ENCODE measurements at regions not wholly inside any gene's neighbourhood (a gene's known extent, or its start where the extent isn't known, plus 50 kb on each side); places are given as distances from the start of the nearest gene placed in this dataset.

DNA sequence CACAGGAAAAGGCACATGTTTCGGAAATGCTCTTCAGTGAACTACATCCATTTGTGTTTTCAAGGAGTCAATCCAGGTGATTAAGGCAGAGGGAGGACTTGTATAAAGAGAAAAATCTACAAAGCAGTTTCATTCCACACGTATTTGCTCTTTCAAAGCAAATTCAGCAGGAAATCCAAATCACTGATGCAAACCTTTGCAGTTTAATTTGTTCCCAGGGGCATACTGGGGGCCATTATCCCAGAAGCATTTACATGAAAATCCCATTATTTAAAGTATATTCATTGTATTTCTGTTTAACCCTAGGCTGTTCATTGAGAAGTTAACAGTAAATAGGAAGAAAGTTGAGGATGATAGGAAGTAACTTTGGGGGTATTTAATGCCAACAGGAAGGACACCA, 147.9 kb downstream of the PMP22 start:
- Histone ChIP-seq H3K9ac (ENCODE audit: low read length) (no peak overlapping the region), H3K9me2 (ENCODE audit: insufficient read depth) (no peaks in the 10 kb centered on the region), H3K9me3 (ENCODE audit: control insufficient read depth in 1 of 2, insufficient read depth in 1 of 2, low read depth in 1 of 2, low read length in 2 of 2) (no peaks in the 10 kb centered on the region; a peak in 1 of 4 replicates), H3K27ac (ENCODE audit: low read depth, low read length) (no peak overlapping the region), H3K27me3 (ENCODE audit: insufficient read depth, low read length) (peaks cover 42% of the 10 kb centered on the region), H3K36me3 (ENCODE audit: control insufficient read depth in 1 of 2, insufficient read depth in 2 of 2, low read length in 2 of 2) (no peaks in the 10 kb centered on the region), H2AFZ (ENCODE audit: low read depth, low read length, poor library complexity, severe bottlenecking) (no peak overlapping the region), H3K79me2 (ENCODE audit: insufficient read depth, low read length) (no peaks in the 10 kb centered on the region), H3K4me1 (ENCODE audit: control insufficient read depth in 1 of 2, insufficient read depth in 2 of 2, low read length in 2 of 2) (no peaks in the 10 kb centered on the region), H3K4me3 (replicated peaks in 1 of 2; ENCODE audit: low read depth in 1 of 2, low read length in 2 of 2) (no peak overlapping the region), H4K20me1 (ENCODE audit: insufficient read depth) (no peaks in the 10 kb centered on the region), H3K4me2 (ENCODE audit: low read length) (no peak overlapping the region)
- ChIA-PET CTCF (no interaction called here), RAD21 (ENCODE audit: low non-redundant PET in 1 of 2, low total read pairs in 2 of 2, uncharacterized antibody in 2 of 2, unreplicated experiment in 2 of 2) (no interaction called here), POLR2A (no interaction called here)
- intact Hi-C loops (cut with micrococcal nuclease): no loop called here
- ATAC-seq: no peak
- no TSS peak for BruUV-seq (replicated peaks)
- TF ChIP-seq, protein P1, sequence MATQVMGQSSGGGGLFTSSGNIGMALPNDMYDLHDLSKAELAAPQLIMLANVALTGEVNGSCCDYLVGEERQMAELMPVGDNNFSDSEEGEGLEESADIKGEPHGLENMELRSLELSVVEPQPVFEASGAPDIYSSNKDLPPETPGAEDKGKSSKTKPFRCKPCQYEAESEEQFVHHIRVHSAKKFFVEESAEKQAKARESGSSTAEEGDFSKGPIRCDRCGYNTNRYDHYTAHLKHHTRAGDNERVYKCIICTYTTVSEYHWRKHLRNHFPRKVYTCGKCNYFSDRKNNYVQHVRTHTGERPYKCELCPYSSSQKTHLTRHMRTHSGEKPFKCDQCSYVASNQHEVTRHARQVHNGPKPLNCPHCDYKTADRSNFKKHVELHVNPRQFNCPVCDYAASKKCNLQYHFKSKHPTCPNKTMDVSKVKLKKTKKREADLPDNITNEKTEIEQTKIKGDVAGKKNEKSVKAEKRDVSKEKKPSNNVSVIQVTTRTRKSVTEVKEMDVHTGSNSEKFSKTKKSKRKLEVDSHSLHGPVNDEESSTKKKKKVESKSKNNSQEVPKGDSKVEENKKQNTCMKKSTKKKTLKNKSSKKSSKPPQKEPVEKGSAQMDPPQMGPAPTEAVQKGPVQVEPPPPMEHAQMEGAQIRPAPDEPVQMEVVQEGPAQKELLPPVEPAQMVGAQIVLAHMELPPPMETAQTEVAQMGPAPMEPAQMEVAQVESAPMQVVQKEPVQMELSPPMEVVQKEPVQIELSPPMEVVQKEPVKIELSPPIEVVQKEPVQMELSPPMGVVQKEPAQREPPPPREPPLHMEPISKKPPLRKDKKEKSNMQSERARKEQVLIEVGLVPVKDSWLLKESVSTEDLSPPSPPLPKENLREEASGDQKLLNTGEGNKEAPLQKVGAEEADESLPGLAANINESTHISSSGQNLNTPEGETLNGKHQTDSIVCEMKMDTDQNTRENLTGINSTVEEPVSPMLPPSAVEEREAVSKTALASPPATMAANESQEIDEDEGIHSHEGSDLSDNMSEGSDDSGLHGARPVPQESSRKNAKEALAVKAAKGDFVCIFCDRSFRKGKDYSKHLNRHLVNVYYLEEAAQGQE (IDR thresholded peaks at IDR 0.05; ENCODE audit: low read depth): no peak
- TF ChIP-seq JUND (IDR thresholded peaks at IDR 0.05) (no peak), SIN3A (IDR thresholded peaks at IDR 0.05; ENCODE audit: low read depth) (no peak)
- no peak for DNase-seq (ENCODE audit: low read depth, low spot score)

DNA sequence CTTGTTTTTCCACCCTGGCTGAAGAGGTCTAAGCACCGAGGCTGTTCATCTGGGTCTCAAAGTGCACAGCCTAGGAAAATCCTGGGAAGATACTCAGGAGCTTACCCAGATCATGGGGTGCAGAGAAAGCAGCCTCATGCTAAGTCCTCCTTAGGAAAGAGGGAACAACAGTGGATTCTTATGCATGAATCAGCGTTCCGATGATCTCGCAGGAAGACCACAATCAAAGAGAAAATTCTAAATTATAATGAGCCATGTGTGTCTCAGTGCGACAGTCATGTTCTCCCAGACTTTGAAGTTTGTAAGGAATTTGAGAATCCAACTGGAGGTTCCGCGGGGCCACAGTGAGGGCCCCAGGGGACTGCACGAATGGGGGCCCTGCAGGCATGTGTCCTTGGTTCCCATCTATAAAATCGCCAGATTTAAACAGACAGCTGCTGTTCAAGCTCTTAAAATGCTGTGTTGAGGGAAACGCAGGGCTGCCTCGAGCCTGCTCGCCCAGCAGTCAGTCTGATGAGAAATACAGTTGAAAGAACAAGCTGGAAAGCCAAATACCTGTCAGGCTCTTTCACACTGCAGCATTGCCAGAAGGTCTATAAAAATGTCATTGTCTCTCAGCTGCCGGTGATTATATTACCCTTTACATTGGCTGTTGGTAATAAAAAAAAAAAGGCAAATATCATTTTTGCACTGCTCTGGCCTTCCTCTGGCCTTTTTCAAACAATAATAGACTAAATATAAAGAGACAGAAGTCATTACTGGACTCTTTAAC, 152.1 kb downstream of the PMP22 start:
- POLR2A ChIA-PET: no interaction called here
- RAD21 ChIA-PET (ENCODE audit: low non-redundant PET in 1 of 2, low total read pairs in 2 of 2, uncharacterized antibody in 2 of 2, unreplicated experiment in 2 of 2): no interaction called here
- TF ChIP-seq, protein P2, sequence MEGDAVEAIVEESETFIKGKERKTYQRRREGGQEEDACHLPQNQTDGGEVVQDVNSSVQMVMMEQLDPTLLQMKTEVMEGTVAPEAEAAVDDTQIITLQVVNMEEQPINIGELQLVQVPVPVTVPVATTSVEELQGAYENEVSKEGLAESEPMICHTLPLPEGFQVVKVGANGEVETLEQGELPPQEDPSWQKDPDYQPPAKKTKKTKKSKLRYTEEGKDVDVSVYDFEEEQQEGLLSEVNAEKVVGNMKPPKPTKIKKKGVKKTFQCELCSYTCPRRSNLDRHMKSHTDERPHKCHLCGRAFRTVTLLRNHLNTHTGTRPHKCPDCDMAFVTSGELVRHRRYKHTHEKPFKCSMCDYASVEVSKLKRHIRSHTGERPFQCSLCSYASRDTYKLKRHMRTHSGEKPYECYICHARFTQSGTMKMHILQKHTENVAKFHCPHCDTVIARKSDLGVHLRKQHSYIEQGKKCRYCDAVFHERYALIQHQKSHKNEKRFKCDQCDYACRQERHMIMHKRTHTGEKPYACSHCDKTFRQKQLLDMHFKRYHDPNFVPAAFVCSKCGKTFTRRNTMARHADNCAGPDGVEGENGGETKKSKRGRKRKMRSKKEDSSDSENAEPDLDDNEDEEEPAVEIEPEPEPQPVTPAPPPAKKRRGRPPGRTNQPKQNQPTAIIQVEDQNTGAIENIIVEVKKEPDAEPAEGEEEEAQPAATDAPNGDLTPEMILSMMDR (IDR thresholded peaks at IDR 0.05 in 2 of 3, conservative IDR thresholded peaks at IDR 0.05 in 1 of 3; ENCODE audit: borderline replicate concordance in 1 of 3, insufficient read depth in 1 of 3, low read depth in 2 of 3, low read length in 2 of 3): no peak
- TF ChIP-seq ZNF274 (IDR thresholded peaks at IDR 0.05; ENCODE audit: low read depth, low read length): no peak
- no peak for TF ChIP-seq SP1 (IDR thresholded peaks at IDR 0.05; ENCODE audit: low read depth)
- TF ChIP-seq POLR2A (IDR thresholded peaks at IDR 0.05; ENCODE audit: borderline replicate concordance, extremely low read depth, insufficient read depth, insufficient read length): no peak
- no peak for TF ChIP-seq TCF7L2 (IDR thresholded peaks at IDR 0.05; ENCODE audit: borderline replicate concordance, extremely low read depth, insufficient read depth, insufficient read length)
- no peak for TF ChIP-seq EZH2phosphoT487 (IDR thresholded peaks at IDR 0.05; ENCODE audit: borderline replicate concordance)
- TF ChIP-seq ELF1 (IDR thresholded peaks at IDR 0.05; ENCODE audit: borderline replicate concordance, low read depth): no peak
- no peak for TF ChIP-seq YY1 (IDR thresholded peaks at IDR 0.05; ENCODE audit: extremely low read depth, insufficient replicate concordance, low read depth, low read length)

More for the DNA sequence above, 152.1 kb downstream of the PMP22 start:
- no peak overlapping the region for H3K4me2 ChIP-seq (ENCODE audit: low read length)
- H3K4me3 ChIP-seq (replicated peaks in 1 of 2; ENCODE audit: low read depth in 1 of 2, low read length in 2 of 2): no peak overlapping the region
- H3K9me3 ChIP-seq (ENCODE audit: control insufficient read depth in 1 of 2, insufficient read depth in 1 of 2, low read depth in 1 of 2, low read length in 2 of 2): no peaks in the 10 kb centered on the region; a peak in 1 of 4 replicates
- H3K4me1 ChIP-seq (ENCODE audit: control insufficient read depth in 1 of 2, insufficient read depth in 2 of 2, low read length in 2 of 2): no peaks in the 10 kb centered on the region
- ATAC-seq (no peak), DNase-seq (ENCODE audit: low read depth, low spot score) (no peak)
- intact Hi-C loops (cut with micrococcal nuclease): no loop called here
- no peaks in the 10 kb centered on the region for H3K36me3 ChIP-seq (ENCODE audit: control insufficient read depth in 1 of 2, insufficient read depth in 2 of 2, low read length in 2 of 2)
- no peaks in the 10 kb centered on the region for H3K9me2 ChIP-seq (ENCODE audit: insufficient read depth)
- CTCF ChIA-PET: no interaction called here
- H3K27ac ChIP-seq (ENCODE audit: low read depth, low read length): no peak overlapping the region
- no peaks in the 10 kb centered on the region for H3K79me2 ChIP-seq (ENCODE audit: insufficient read depth, low read length)
- BruUV-seq (replicated peaks): no TSS peak
- H2AFZ ChIP-seq (ENCODE audit: low read depth, low read length, poor library complexity, severe bottlenecking): no peak overlapping the region
- no peaks in the 10 kb centered on the region for H4K20me1 ChIP-seq (ENCODE audit: insufficient read depth)
- H3K9ac ChIP-seq (ENCODE audit: low read length): no peak overlapping the region
- peaks cover 7% of the 10 kb centered on the region; the same call in 1 of the 2 replicates for H3K27me3 ChIP-seq (ENCODE audit: insufficient read depth, low read length)
